Ascending aorta (tissue), 2 donors: ENCODE measurements at regions not wholly inside any gene's neighbourhood (a gene's known extent, or its start where the extent isn't known, plus 50 kb on each side); places are given as distances from the start of the nearest gene placed in this dataset.
A peak's percentile ranks its signal among the peaks of the same experiment; 100 is the strongest.
"Not testable (repeated sequence)": the region's sequence is repeated elsewhere in the genome, so short reads cannot be mapped to it uniquely, and the experiment has no call there.

Experiments
- DNase-seq, 2 donors: peaks; one replicate each; pipeline ENCODE4 v3.0.0-alpha.2; 2019; ENCODE audit warnings: low spot score in 2 of 2
- H3K27ac ChIP-seq, 2 donors: fragments of 200-600 bp; sonication (generic); one replicate each; pipeline ENCODE4 v1.5.1; 2016 to 2017; ENCODE audit warnings: mild to moderate bottlenecking in 1 of 2
- H3K27me3 ChIP-seq: fragments of 200-600 bp; sonication (generic); one replicate; pipeline ENCODE4 v1.5.1; 2017
- H3K36me3 ChIP-seq, 2 donors: fragments of 200-600 bp; sonication (generic); one replicate each; pipeline ENCODE4 v1.5.1; 2016
- H3K4me1 ChIP-seq, 2 donors: fragments of 200-600 bp; sonication (generic); one replicate each; pipeline ENCODE4 v1.5.1; 2016 to 2017; ENCODE audit warnings: mild to moderate bottlenecking in 1 of 2
- H3K4me3 ChIP-seq, 2 donors: fragments of 200-600 bp; sonication (generic); one replicate each; pipeline ENCODE4 v1.5.1; 2016 to 2017; ENCODE audit warnings: mild to moderate bottlenecking in 1 of 2
- H3K9me3 ChIP-seq, 2 donors: fragments of 200-600 bp; sonication (generic); one replicate each; pipeline ENCODE4 v1.5.1; 2016
- CTCF ChIP-seq, 3 experiments: fragments of 200-600 bp in 2 of 3; fragments of 450-650 bp in 1 of 3; sonication (generic) in 2 of 3; IDR thresholded peaks; one replicate each; pipeline ENCODE4 v1.5.1; 2016 to 2019; ENCODE audit warnings: antibody characterized with exemption in 3 of 3, mild to moderate bottlenecking in 1 of 3, moderate library complexity in 1 of 3
- intact Hi-C: fragments of 100-400 bp; cut with DNase I; formaldehyde crosslinking; loops from one replicate; pipeline ENCODE4 v1.15.1; 2023

- TF ChIP-seq CTCF (IDR thresholded peaks at IDR 0.05): no peak
- Histone ChIP-seq H3K4me3 (no peak overlapping the region), H3K4me1 (peaks cover 0 to 2% of the 10 kb centered on the region in 2 donors), H3K36me3 (no peaks in the 10 kb centered on the region), H3K27me3 (no peaks in the 10 kb centered on the region), H3K27ac (no peak overlapping the region), H3K9me3 (no peaks in the 10 kb centered on the region)
- no peak for DNase-seq
- intact Hi-C loops: no loop called here
Observed at GRCh38 chr3:163518065-163518464, 1560.2 kb downstream of the SI start.

GRCh38 chr3:163513149-163513657 is 1565.1 kb downstream of the SI start:
- H3K4me3 ChIP-seq: no peak overlapping the region
- intact Hi-C loops: no loop called here
- no peaks in the 10 kb centered on the region for H3K9me3 ChIP-seq
- no peak overlapping the region for H3K27ac ChIP-seq
- TF ChIP-seq CTCF (IDR thresholded peaks at IDR 0.05): no peak
- no peaks in the 10 kb centered on the region for H3K36me3 ChIP-seq
- DNase-seq: no peak
- H3K27me3 ChIP-seq: no peaks in the 10 kb centered on the region
- H3K4me1 ChIP-seq: no peaks in the 10 kb centered on the region

- intact Hi-C loops: no loop called here
- Histone ChIP-seq H3K36me3 (no peaks in the 10 kb centered on the region), H3K9me3 (no peaks in the 10 kb centered on the region)
Observed at GRCh38 chr3:163508206-163508605, 1570.1 kb downstream of the SI start.

GRCh38 chr3:163504974-163505373 is 1573.3 kb downstream of the SI start:
- H3K9me3 ChIP-seq: no peaks in the 10 kb centered on the region
- intact Hi-C loops: no loop called here
- no peaks in the 10 kb centered on the region for H3K27me3 ChIP-seq
- no peaks in the 10 kb centered on the region for H3K4me1 ChIP-seq
- H3K27ac ChIP-seq: no peak overlapping the region
- H3K36me3 ChIP-seq: no peaks in the 10 kb centered on the region
- no peak for DNase-seq
- TF ChIP-seq CTCF (IDR thresholded peaks at IDR 0.05): no peak
- no peak overlapping the region for H3K4me3 ChIP-seq

More at GRCh38 chr3:163508206-163508605, 1570.1 kb downstream of the SI start:
- Histone ChIP-seq H3K27me3 (no peaks in the 10 kb centered on the region), H3K27ac (no peak overlapping the region), H3K4me3 (no peak overlapping the region), H3K4me1 (no peaks in the 10 kb centered on the region)
- DNase-seq: no peak
- no peak for TF ChIP-seq CTCF (IDR thresholded peaks at IDR 0.05)

GRCh38 chr3:163499736-163500219 is 1578.5 kb downstream of the SI start:
- H3K9me3 ChIP-seq, DNase-seq, H3K4me1 ChIP-seq, H3K36me3 ChIP-seq, H3K27ac ChIP-seq, intact Hi-C loops, H3K4me3 ChIP-seq, H3K27me3 ChIP-seq: not testable (repeated sequence)

GRCh38 chr3:163498842-163499735 is 1579.2 kb downstream of the SI start:
- intact Hi-C loops: not testable (repeated sequence)
- peak in 1 of 2 donors; percentile 34 for DNase-seq

More at GRCh38 chr3:163498842-163499735, 1579.2 kb downstream of the SI start:
- H3K36me3 ChIP-seq, H3K4me3 ChIP-seq, H3K9me3 ChIP-seq, H3K27ac ChIP-seq, H3K4me1 ChIP-seq, H3K27me3 ChIP-seq: not testable (repeated sequence)
